ENCODE measurements at regions not wholly inside any gene's neighbourhood (a gene's known extent, or its start where the extent isn't known, plus 50 kb on each side); places are given as distances from the start of the nearest gene placed in this dataset.
A peak's percentile ranks its signal among the peaks of the same experiment; 100 is the strongest.

GRCh38 chr17:5702951-5703510 lies 118.7 kb upstream of the NLRP1 start:
- no peaks in the 10 kb centered on the region for H3K9me3 ChIP-seq (ENCODE audit: low read depth)
- H3K4me3 Mint-ChIP-seq: peak overlapping the region; percentile 72
- no peaks in the 10 kb centered on the region for H3K79me2 ChIP-seq (ENCODE audit: low read depth)
- no peak overlapping the region for H3K27ac ChIP-seq
- H4K20me1 ChIP-seq (ENCODE audit: low read depth): peaks cover 9% of the 10 kb centered on the region
- H3K9ac ChIP-seq: no peak overlapping the region
- DNase-seq (ENCODE audit: low spot score): no peak
- no peak overlapping the region for H3K4me3 ChIP-seq
- no peaks in the 10 kb centered on the region for H3K36me3 Mint-ChIP-seq
- H3K4me1 ChIP-seq: peaks cover 46% of the 10 kb centered on the region
- peaks cover 22% of the 10 kb centered on the region for H3K27me3 Mint-ChIP-seq (ENCODE audit: insufficient read depth, low read depth)
- no peak overlapping the region for H3K4me2 ChIP-seq
- H2AFZ ChIP-seq (replicated peaks): no peak overlapping the region
- peaks cover 58% of the 10 kb centered on the region for H3K4me1 Mint-ChIP-seq
- no peaks in the 10 kb centered on the region for H3K27me3 ChIP-seq
- H3K36me3 ChIP-seq: no peaks in the 10 kb centered on the region
- TF ChIP-seq CTCF (IDR thresholded peaks at IDR 0.05) (no peak), EZH2 (IDR thresholded peaks at IDR 0.05) (no peak), EZH2phosphoT487 (IDR thresholded peaks at IDR 0.05) (no peak)
- H3K27ac Mint-ChIP-seq: peak overlapping the region; percentile 36
- H3K9me3 Mint-ChIP-seq: peaks cover 21% of the 10 kb centered on the region
- H3F3A ChIP-seq (ENCODE audit: low read depth): peaks cover 53% of the 10 kb centered on the region

GRCh38 chr17:5703736-5704135 lies 119.4 kb upstream of the NLRP1 start:
- H3K36me3 ChIP-seq: no peaks in the 10 kb centered on the region
- DNase-seq (ENCODE audit: low spot score): no peak
- peaks cover 53% of the 10 kb centered on the region for H3F3A ChIP-seq (ENCODE audit: low read depth)
- no peak overlapping the region for H3K4me3 Mint-ChIP-seq
- H3K4me2 ChIP-seq: no peak overlapping the region
- H3K27ac Mint-ChIP-seq: no peak overlapping the region
- peaks cover 21% of the 10 kb centered on the region for H3K9me3 Mint-ChIP-seq
- peaks cover 9% of the 10 kb centered on the region for H4K20me1 ChIP-seq (ENCODE audit: low read depth)
- H3K9me3 ChIP-seq (ENCODE audit: low read depth): no peaks in the 10 kb centered on the region
- TF ChIP-seq CTCF (IDR thresholded peaks at IDR 0.05) (no peak), EZH2phosphoT487 (IDR thresholded peaks at IDR 0.05) (no peak), EZH2 (IDR thresholded peaks at IDR 0.05) (no peak)
- no peak overlapping the region for H2AFZ ChIP-seq (replicated peaks)
- peaks cover 42% of the 10 kb centered on the region for H3K4me1 ChIP-seq
- H3K27me3 Mint-ChIP-seq (ENCODE audit: insufficient read depth, low read depth): peaks cover 21% of the 10 kb centered on the region
- no peak overlapping the region for H3K4me3 ChIP-seq
- no peaks in the 10 kb centered on the region for H3K36me3 Mint-ChIP-seq
- H3K27ac ChIP-seq: no peak overlapping the region
- H3K27me3 ChIP-seq: peaks cover 5% of the 10 kb centered on the region
- peaks cover 51% of the 10 kb centered on the region for H3K4me1 Mint-ChIP-seq
- H3K79me2 ChIP-seq (ENCODE audit: low read depth): no peaks in the 10 kb centered on the region
- no peak overlapping the region for H3K9ac ChIP-seq

GRCh38 chr17:5705081-5705875 lies 121.0 kb upstream of the NLRP1 start:
- Histone ChIP-seq H4K20me1 (ENCODE audit: low read depth) (peaks cover 9% of the 10 kb centered on the region), H3F3A (ENCODE audit: low read depth) (peaks cover 43% of the 10 kb centered on the region), H2AFZ (replicated peaks) (no peak overlapping the region), H3K4me3 (no peak overlapping the region), H3K4me1 (peaks cover 33% of the 10 kb centered on the region), H3K9me3 (ENCODE audit: low read depth) (no peaks in the 10 kb centered on the region), H3K27ac (no peak overlapping the region), H3K79me2 (ENCODE audit: low read depth) (no peaks in the 10 kb centered on the region), H3K27me3 (peaks cover 21% of the 10 kb centered on the region), H3K9ac (no peak overlapping the region), H3K4me2 (peak overlapping the region; percentile 31), H3K36me3 (no peaks in the 10 kb centered on the region)
- Mint-ChIP-seq H3K27ac (peak overlapping the region; percentile 79), H3K9me3 (peaks cover 17% of the 10 kb centered on the region), H3K27me3 (ENCODE audit: insufficient read depth, low read depth) (peaks cover 20% of the 10 kb centered on the region), H3K4me1 (peaks cover 37% of the 10 kb centered on the region), H3K4me3 (no peak overlapping the region), H3K36me3 (no peaks in the 10 kb centered on the region)
- TF ChIP-seq EZH2phosphoT487 (IDR thresholded peaks at IDR 0.05) (no peak), CTCF (IDR thresholded peaks at IDR 0.05) (peak; percentile 64), EZH2 (IDR thresholded peaks at IDR 0.05) (no peak)
- DNase-seq (ENCODE audit: low spot score): peak; percentile 77
